ENCODE measurements at regions not wholly inside any gene's neighbourhood (a gene's known extent, or its start where the extent isn't known, plus 50 kb on each side); places are given as distances from the start of the nearest gene placed in this dataset.

- TF ChIP-seq CTCF (IDR thresholded peaks at IDR 0.05) (peak; percentile 91 to 94), POLR2A (IDR thresholded peaks at IDR 0.05) (no peak), POLR2AphosphoS5 (IDR thresholded peaks at IDR 0.05) (no peak)
Measured at GRCh38 chr1:239898062-239898730, 193.5 kb upstream of the FMN2 start.

Data from suprapubic skin (tissue), 4 donors.